Spleen (tissue), 7 donors: ENCODE measurements at regions not wholly inside any gene's neighbourhood (a gene's known extent, or its start where the extent isn't known, plus 50 kb on each side); places are given as distances from the start of the nearest gene placed in this dataset.

Source experiments
- CTCF ChIP-seq, 11 experiments: fragments of 200-600 bp in 7 of 11; fragments of 450-650 bp in 4 of 11; sonication (generic) in 4 of 11; IDR thresholded peaks in 8 of 11; conservative IDR thresholded peaks in 3 of 11; 1 replicate in 7 of 11; 2 replicates in 4 of 11; pipeline versions ENCODE4 v1.4.0 to v1.8.0; 2016 to 2021; ENCODE audit warnings: antibody characterized with exemption in 11 of 11, inconsistent platforms in 4 of 11, mild to moderate bottlenecking in 1 of 11
- POLR2A ChIP-seq, 3 donors: fragments of 450-650 bp; IDR thresholded peaks; one replicate each; pipeline ENCODE4 v1.5.1; 2017; ENCODE audit warnings: antibody characterized with exemption in 3 of 3, mild to moderate bottlenecking in 1 of 3
- POLR2AphosphoS5 ChIP-seq, 3 donors: sonication (generic); formaldehyde crosslinking; IDR thresholded peaks; one replicate each; pipeline ENCODE4 v1.5.1; 2017; ENCODE audit warnings: antibody characterized with exemption in 3 of 3
- donor health status: DM: no; HTN: no; CAD: no; lungs with moderate emphysema.
- donor health status: DM: no; HTN: no; CAD: no.
- donor health status: DM: no; HTN: no; CAD: no.

GRCh38 chr13:104693126-104693525 is 1626.9 kb upstream of the SLC10A2 start:
- TF ChIP-seq CTCF (IDR thresholded peaks at IDR 0.05 in 8 of 11, conservative IDR thresholded peaks at IDR 0.05 in 3 of 11) (no peak), POLR2A (IDR thresholded peaks at IDR 0.05) (no peak), POLR2AphosphoS5 (IDR thresholded peaks at IDR 0.05) (no peak)
